Cardiac fibroblast (primary cell): ENCODE measurements at regions not wholly inside any gene's neighbourhood (a gene's known extent, or its start where the extent isn't known, plus 50 kb on each side); places are given as distances from the start of the nearest gene placed in this dataset.
A peak's percentile ranks its signal among the peaks of the same experiment; 100 is the strongest.

Experiments used
- DNase-seq, 2 donors: peaks; one replicate each; pipeline versions ENCODE4 v3.0.0 to v3.0.0-alpha.2; 2010; ENCODE audit warnings: low read depth in 2 of 2
- H3K4me3 ChIP-seq, 2 donors: replicated peaks in 1 of 2; 1 replicate in 1 of 2; 2 replicates in 1 of 2; pipeline ENCODE4 v1.5.1; 2011; ENCODE audit warnings: low read depth in 2 of 2, low read length in 2 of 2, mild to moderate bottlenecking in 2 of 2, moderate library complexity in 1 of 2
- TF ChIP-seq, protein P1 (sequence below): IDR thresholded peaks from one replicate; pipeline ENCODE4 v1.5.1; 2011; ENCODE audit warnings: low read depth, mild to moderate bottlenecking, low read length, inconsistent platforms

DNA sequence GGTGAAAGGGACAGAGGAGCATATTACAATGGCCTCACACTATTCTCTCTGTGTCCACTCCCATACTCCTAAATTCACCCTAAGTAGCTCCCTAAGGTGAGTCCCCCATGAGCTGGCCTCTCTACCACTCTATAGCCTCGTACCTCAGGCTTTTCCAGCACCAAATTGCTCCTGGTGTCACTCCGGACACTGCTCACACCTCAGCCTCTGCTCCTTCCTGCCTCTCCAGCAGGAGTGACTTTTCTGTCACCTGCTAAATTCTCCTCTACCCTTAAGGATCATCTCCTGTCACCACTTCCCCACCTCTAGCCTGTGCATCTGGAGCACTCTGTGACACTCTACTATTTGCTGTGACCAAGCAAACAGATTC lies 65.8 kb upstream of the CAMK1G start:
- no peak overlapping the region for H3K4me3 ChIP-seq
- TF ChIP-seq, protein P1, sequence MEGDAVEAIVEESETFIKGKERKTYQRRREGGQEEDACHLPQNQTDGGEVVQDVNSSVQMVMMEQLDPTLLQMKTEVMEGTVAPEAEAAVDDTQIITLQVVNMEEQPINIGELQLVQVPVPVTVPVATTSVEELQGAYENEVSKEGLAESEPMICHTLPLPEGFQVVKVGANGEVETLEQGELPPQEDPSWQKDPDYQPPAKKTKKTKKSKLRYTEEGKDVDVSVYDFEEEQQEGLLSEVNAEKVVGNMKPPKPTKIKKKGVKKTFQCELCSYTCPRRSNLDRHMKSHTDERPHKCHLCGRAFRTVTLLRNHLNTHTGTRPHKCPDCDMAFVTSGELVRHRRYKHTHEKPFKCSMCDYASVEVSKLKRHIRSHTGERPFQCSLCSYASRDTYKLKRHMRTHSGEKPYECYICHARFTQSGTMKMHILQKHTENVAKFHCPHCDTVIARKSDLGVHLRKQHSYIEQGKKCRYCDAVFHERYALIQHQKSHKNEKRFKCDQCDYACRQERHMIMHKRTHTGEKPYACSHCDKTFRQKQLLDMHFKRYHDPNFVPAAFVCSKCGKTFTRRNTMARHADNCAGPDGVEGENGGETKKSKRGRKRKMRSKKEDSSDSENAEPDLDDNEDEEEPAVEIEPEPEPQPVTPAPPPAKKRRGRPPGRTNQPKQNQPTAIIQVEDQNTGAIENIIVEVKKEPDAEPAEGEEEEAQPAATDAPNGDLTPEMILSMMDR: no peak
- DNase-seq: no peak

DNA sequence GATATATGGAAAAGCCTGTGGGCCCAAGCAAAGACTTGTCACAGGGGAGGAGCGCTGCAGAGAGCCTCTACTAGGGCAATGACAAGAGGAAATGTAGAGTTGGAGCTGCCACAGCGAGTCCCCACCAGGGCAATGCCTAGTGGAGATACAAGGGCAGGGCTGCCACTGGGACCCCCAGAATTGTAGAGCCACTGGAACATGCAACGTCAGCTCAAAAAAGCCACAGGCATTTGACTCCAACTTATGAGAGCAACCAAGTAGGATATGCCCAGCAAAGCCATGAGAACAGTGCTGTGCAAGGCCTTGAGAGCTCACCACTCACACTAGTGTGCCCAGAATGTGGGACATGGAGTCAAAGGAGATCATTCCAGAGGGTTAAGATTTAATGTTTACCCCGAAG lies 63.7 kb upstream of the CAMK1G start:
- DNase-seq: no peak
- TF ChIP-seq, protein P1: no peak
- H3K4me3 ChIP-seq: no peak overlapping the region

DNA sequence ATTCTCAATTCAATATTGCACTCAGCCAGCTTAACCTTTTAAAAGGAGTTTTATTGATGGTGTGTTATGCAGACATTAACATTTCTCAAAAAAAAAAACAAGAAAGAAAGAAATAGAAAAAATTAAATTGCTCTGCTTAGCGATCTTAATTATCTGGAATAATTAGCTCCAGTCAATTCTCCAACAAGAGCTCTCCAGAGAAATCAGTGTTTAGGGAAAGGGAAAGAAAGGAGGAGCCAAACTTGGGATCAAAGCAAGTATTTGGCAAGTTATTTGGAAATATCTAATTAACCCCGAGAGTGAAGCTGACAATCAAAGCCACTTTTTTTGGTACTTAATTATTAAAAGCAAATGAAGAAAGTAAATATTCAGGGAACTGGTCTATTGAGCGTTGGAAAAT lies 60.7 kb upstream of the CAMK1G start:
- TF ChIP-seq, protein P1: no peak
- DNase-seq: no peak
- H3K4me3 ChIP-seq: no peak overlapping the region

DNA sequence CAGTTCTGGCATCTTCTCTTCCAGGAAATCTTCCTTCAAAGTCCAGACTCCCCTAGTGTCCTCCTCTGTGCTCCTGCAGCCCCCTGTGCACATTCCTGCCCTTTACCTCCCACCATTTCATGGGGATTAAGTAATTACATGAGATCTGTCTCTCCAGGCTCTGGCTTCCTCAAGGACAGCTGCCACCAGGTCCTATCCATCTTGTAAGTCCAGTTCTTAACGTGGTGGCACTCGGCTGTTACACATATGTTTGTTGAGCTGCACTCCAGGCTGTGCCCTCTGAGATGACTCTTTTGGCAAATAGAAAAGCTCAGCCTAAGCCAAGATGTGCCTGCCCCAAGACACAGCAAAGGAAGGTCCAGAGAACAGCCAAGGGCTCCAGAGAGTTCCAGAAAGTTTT lies 57.4 kb upstream of the CAMK1G start:
- no peak for DNase-seq
- H3K4me3 ChIP-seq: no peak overlapping the region
- TF ChIP-seq, protein P1: no peak

DNA sequence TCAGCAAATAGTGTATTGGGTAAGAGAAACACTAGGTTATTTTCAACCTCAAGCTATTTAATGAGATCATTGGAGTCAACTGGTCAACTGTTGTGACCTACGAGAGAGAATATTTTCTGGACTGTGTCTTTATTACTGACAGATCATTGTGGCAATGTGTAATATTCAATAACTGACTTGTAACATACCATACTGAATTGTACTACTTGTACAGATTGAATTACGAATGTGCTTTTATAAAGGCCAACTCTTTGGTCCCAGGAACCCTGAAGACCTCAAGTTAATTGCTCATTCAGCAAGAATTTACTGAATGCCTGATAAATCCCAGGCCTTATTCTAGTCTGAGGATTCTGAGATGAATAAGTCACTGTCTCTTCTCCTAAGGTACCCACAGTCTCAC lies 56.1 kb upstream of the CAMK1G start:
- TF ChIP-seq, protein P1: no peak
- no peak overlapping the region for H3K4me3 ChIP-seq
- DNase-seq: peak; percentile 5 to 57

DNA sequence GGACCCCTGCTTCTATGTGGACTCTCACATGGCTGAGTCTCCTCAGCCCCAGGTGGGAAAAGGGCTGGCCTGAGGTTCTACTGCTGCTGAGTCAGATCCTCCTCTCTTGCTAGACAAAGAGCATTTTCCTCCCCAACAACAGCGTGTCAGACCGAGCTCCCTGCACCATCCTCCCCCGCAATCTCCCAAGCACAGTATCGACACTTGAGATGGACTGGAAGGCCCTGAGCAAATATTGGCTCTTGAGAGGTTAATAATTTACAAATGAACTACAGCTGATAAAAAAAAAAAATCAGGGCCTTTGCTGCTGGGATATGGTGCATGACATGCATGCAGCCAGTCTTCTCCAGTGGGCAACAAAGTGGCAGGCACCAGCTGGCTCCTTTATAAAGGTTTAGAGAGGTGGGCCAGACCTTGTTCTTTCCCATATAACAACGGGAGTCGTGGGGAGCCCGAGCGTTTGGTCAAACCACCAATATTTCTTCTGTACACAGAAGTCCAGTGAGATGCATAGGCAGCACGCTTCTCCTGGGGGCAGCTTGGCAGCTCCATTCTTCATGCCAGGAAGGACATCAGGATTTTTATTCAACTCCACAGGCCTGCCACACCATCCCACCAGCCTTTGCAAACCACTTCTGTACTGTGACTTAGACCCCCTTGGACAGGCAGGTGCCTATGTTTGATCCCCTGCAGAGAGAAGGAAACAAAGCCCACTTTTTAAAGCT lies 55.4 kb upstream of the CAMK1G start:
- peak in 1 of 2 donors; percentile 33 for DNase-seq

More for the DNA sequence above, 55.4 kb upstream of the CAMK1G start:
- no peak overlapping the region for H3K4me3 ChIP-seq
- TF ChIP-seq, protein P1: no peak
